HG02943 (cell line): ENCODE measurements at regions not wholly inside any gene's neighbourhood (a gene's known extent, or its start where the extent isn't known, plus 50 kb on each side); places are given as distances from the start of the nearest gene placed in this dataset.

ENCODE experiments used
- ATAC-seq: cut with Tn5 transposase; IDR thresholded peaks from one replicate; pipeline ENCODE4 v1.9.1; 2021; ENCODE audit warnings: mild to moderate bottlenecking, low read depth, moderate library complexity; ENCODE audit not compliant: unreplicated experiment

DNA sequence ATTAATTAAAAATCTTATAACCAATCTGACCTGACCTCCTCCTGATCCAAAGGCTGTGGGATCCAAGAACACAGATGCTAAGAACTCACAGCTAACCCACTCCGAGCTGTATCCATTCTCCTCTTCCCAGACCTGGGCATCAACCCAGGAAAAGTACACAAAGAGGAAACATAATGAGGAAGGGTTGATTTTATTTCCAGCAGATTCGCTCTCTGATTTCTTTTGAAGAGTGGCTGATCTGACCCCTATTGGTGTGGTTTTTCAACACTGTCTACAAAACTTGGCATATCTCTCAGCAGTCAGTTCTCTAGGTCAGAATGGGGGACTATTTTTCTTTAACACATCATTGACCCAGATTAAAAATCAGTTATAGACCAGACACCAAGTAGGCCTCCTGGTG is 201.9 kb upstream of the UBASH3B start:
- no peak for ATAC-seq

DNA sequence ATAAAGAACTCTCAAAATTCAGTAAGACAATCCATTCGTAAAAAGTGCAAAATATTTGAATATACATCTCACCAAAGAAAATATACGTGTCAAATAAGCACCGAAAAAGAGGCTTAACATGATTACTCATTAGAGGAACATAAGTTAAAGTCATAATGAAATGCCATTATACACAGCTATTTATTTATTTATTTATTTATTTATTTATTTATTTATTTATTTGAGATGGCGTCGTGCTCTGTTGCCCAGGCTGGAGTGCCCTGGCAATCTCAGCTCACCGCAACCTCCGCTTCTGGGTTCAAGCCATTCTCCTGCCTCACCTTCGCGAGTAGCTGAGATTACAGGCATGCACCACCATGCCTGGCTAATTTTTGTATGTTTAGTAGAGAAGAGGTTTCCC is 203.6 kb upstream of the UBASH3B start:
- ATAC-seq: no peak

- ATAC-seq: no peak
Observed at GRCh38 chr11:122441666-122442035, 213.9 kb upstream of the UBASH3B start.

GRCh38 chr11:122440811-122441665 is 214.5 kb upstream of the UBASH3B start:
- ATAC-seq: no peak

- ATAC-seq: no peak
Observed at GRCh38 chr11:122439866-122440810, 215.4 kb upstream of the UBASH3B start.

DNA sequence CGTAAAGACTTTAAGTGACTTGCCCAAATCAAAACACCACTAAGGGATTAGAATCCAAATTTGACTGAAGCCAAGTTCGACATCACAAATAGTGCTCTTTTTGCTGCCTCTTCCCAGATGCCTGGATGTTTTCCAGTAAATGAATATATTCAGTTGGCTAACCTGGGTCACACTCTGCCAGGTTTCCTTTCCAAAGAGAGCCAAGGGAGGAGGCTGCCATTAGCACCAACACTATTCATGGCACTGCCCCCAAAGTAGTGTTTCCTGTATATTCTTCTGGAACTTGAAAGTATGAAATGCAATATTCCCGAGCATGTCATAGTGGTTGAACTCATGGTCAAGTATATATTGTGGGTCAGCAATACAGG is 219.3 kb upstream of the UBASH3B start:
- ATAC-seq: no peak

GRCh38 chr11:122435540-122436187 is 219.9 kb upstream of the UBASH3B start:
- ATAC-seq: no peak

- no peak for ATAC-seq
Observed at GRCh38 chr11:122434786-122435185, 220.7 kb upstream of the UBASH3B start.

GRCh38 chr11:122430490-122430889 is 225.0 kb upstream of the UBASH3B start:
- no peak for ATAC-seq

- no peak for ATAC-seq
Observed at GRCh38 chr11:122426073-122426472, 229.4 kb upstream of the UBASH3B start.

- ATAC-seq: no peak
Observed at GRCh38 chr11:122424636-122425035, 230.9 kb upstream of the UBASH3B start.

DNA sequence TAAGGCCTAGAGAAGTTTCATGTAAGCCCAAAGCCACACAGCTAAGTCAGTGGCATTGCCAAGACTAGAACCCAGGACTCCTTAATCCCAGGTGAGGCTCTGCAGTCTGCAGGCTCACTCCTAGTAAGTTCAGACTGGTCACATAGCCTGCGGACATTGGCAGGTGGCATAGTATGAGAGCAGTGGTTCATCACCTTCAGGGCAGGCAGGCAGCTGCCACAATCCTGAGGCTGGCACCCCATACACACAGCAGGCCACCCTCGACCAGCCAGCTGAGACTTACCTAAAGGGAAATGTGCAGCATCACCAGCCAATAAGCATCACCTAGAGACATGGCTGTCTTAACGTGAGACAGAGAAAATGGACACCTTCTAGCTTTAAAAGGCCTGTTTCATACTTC is 231.6 kb upstream of the UBASH3B start:
- ATAC-seq: no peak

GRCh38 chr11:122423273-122423672 is 232.2 kb upstream of the UBASH3B start:
- no peak for ATAC-seq

DNA sequence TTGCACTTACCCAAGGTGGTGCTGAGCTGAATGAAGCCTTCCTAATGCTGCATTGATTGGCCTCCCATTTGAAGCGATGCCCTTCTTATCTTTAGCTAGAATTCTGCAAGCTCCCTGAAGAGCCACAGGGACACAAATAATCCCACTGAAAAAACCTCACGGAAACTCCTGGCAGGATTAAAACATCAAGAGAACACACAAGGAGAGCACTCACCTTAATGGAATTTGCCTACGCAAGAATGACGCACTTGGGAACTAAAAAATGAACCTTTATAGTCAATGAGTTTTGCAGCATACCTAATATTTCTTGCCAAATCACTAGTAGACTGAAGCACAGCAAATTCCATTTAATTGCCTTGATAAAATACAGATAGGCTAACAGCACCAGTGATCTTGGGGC is 232.8 kb upstream of the UBASH3B start:
- no peak for ATAC-seq

GRCh38 chr11:122421702-122422101 is 233.8 kb upstream of the UBASH3B start:
- no peak for ATAC-seq

DNA sequence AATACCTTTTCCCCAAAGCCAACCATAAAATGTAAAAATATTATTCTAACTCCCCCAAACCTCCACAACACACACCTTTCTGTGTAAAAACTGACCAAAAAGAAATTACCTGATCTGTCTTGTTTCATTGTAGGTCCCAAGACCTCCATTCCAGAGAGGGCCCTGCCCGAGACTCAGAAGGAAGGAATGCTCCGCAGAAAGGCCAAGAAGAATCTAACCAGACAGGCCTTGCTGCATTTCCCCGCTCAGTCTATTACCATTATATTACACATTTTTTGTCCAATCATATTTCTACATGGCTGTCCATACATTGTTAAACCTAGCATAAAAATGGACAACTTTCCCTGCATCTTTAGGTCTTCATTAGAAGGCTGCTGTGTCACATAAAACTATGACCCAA is 237.5 kb upstream of the UBASH3B start:
- no peak for ATAC-seq

- ATAC-seq: no peak
Observed at GRCh38 chr11:122414406-122415018, 241.0 kb upstream of the UBASH3B start.

DNA sequence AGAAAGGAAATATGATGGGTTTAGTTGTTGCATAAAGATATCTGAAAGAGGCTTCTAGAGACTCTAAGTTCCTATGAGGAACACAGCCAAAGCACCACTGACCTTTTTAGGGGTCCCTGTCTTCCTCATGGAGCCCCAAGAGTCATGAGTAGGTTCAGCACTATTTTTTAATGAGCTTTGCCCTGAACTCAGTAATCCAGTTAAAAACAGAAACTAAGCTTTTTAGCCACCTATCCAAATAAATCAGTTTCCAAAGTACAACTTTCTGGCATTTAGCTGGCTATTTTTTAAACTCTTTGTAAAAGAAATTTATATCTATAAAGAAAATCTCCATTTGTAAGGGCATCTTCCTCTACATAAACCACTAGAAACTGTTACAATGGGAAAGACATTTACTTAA is 241.8 kb upstream of the UBASH3B start:
- ATAC-seq: no peak

DNA sequence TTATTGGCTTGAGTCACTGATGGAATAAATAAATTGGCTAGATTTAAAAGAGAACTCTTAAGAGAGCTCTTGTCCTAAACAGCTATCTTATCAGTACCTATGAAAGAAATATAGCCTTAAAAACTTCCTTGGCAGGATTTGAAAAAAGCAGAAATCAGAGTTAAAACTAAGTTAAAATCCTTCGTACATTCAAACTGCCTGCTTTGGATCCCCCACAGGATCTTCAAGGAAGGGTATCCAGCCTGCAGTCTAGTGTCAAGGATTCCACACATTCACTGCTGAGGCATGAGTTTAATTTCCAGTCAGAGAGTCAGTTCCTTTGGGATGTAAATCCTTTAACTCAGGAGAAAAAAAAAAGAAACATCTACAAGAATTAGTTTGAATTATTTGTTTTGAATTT is 242.9 kb upstream of the UBASH3B start:
- no peak for ATAC-seq

- no peak for ATAC-seq
Observed at GRCh38 chr11:122406466-122406865, 249.1 kb upstream of the UBASH3B start.
